HepG2 (cell line): ENCODE measurements at regions not wholly inside any gene's neighbourhood (a gene's known extent, or its start where the extent isn't known, plus 50 kb on each side); places are given as distances from the start of the nearest gene placed in this dataset.

Experiments
- ATAC-seq: fragments of 200-7000 bp; cut with Tn5 transposase; 3 replicates; pipeline ENCODE4 v1.9.1; 2020; ENCODE audit warnings: mild to moderate bottlenecking, moderate library complexity
- BruUV-seq: library from RNA; stranded (reverse); fragments of 400-500 nt; replicated peaks from 2 replicates; lab custom pipeline; 2021; lab: Mats Ljungman, UMichigan
- CTCF ChIA-PET: fragments of 300-600 bp; formaldehyde crosslinking; extraction: SDS; loops from one replicate; lab custom pipeline; 2021; ENCODE audit warnings: low total read pairs, inconsistent platforms, low intra/inter-chr PET ratio; lab: Yijun Ruan, JAX
- POLR2A ChIA-PET: fragments of 350-600 bp; sonication (Branson Sonifier 250); formaldehyde crosslinking; loops from one replicate; lab custom pipeline; 2020; ENCODE audit warnings: antibody characterized with exemption, inconsistent platforms; lab: Yijun Ruan, JAX
- DNase-seq: peaks from one replicate; pipeline ENCODE4 v3.0.0-alpha.2; 2015; ENCODE audit warnings: low spot score
- FAIRE-seq: peaks from 3 replicates; lab custom pipeline; 2011; peaks lifted over from hg19 to GRCh38; lab: Jason Lieb, UNC
- H2AFZ ChIP-seq: one replicate; pipeline ENCODE4 v1.6.1; 2011; ENCODE audit warnings: low read length, inconsistent platforms
- H3K27ac ChIP-seq: fragments of 300-600 bp; 3 replicates; pipeline ENCODE4 v1.8.0; 2011; ENCODE audit warnings: mixed run types, mild to moderate bottlenecking, mixed read lengths, low read length, inconsistent platforms; ENCODE audit not compliant: insufficient read depth; ENCODE audit errors: extremely low read length
- H3K27me3 ChIP-seq, 2 experiments: fragments of 200-600 bp in 1 of 2; 2 replicates in 1 of 2; 3 replicates in 1 of 2; pipeline versions ENCODE4 v1.6.0 to v1.8.0; 2011; ENCODE audit warnings: low read length in 2 of 2, mild to moderate bottlenecking in 2 of 2, moderate library complexity in 2 of 2, inconsistent platforms in 1 of 2; ENCODE audit not compliant: insufficient read depth in 2 of 2, control insufficient read depth in 1 of 2
- H3K36me3 ChIP-seq, 2 experiments: fragments of 200-600 bp in 1 of 2; replicated peaks in 1 of 2; 2 replicates in 1 of 2; 3 replicates in 1 of 2; pipeline versions ENCODE4 v1.5.1 to v1.8.0; 2011; ENCODE audit warnings: low read length in 2 of 2, inconsistent platforms in 1 of 2; ENCODE audit not compliant: insufficient read depth in 2 of 2, control insufficient read depth in 1 of 2
- H3K4me1 ChIP-seq: 2 replicates; pipeline ENCODE4 v1.5.1; 2012; ENCODE audit warnings: low read length, inconsistent platforms; ENCODE audit not compliant: insufficient read depth
- H3K4me2 ChIP-seq: 2 replicates; pipeline ENCODE4 v1.6.0; 2011; ENCODE audit warnings: low read depth, low read length, inconsistent platforms
- H3K4me3 ChIP-seq, 3 experiments: fragments of 200-600 bp in 1 of 3; sonication (generic), shearing (Covaris generic) in 1 of 3; replicated peaks in 1 of 3; 2 replicates each; pipeline ENCODE4 v1.5.1; 2011 to 2016; ENCODE audit warnings: low read length in 3 of 3, inconsistent platforms in 2 of 3, low read depth in 2 of 3, mild to moderate bottlenecking in 2 of 3, control low read depth in 1 of 3, mixed read lengths in 1 of 3; ENCODE audit not compliant: insufficient read depth in 1 of 3
- H3K79me2 ChIP-seq: one replicate; pipeline ENCODE4 v1.6.1; 2011; ENCODE audit warnings: low read length, inconsistent platforms; ENCODE audit not compliant: insufficient read depth
- H3K9ac ChIP-seq: 2 replicates; pipeline ENCODE4 v1.6.0; 2011; ENCODE audit warnings: mild to moderate bottlenecking, low read depth, low read length, inconsistent platforms; ENCODE audit not compliant: insufficient read depth
- H3K9me3 ChIP-seq: 2 replicates; pipeline ENCODE4 v1.5.1; 2012; ENCODE audit warnings: mild to moderate bottlenecking, low read length
- H4K20me1 ChIP-seq: 2 replicates; pipeline ENCODE4 v1.6.0; 2011; ENCODE audit warnings: inconsistent platforms, mild to moderate bottlenecking, low read length, moderate library complexity; ENCODE audit not compliant: insufficient read depth
- ATF5 ChIP-seq: sonication (generic); formaldehyde crosslinking; IDR thresholded peaks from 2 replicates; pipeline ENCODE4 v1.4.0; 2020; ENCODE audit warnings: mild to moderate bottlenecking, low read depth, missing genetic modification reagents
- BORCS8-MEF2B ChIP-seq: sonication (generic); formaldehyde crosslinking; IDR thresholded peaks from 2 replicates; pipeline ENCODE4 v1.8.0; 2022; ENCODE audit warnings: mild to moderate bottlenecking, missing genetic modification reagents
- CHCHD3 ChIP-seq: sonication (generic); formaldehyde crosslinking; IDR thresholded peaks from 2 replicates; pipeline ENCODE4 v1.8.0; 2022; ENCODE audit warnings: mild to moderate bottlenecking, missing genetic modification reagents, moderate library complexity
- E2F2 ChIP-seq: sonication (generic); formaldehyde crosslinking; IDR thresholded peaks from 2 replicates; pipeline ENCODE4 v1.4.0; 2020; ENCODE audit warnings: missing genetic modification reagents, borderline replicate concordance
- ETV5 ChIP-seq: IDR thresholded peaks from 2 replicates; pipeline ENCODE4 v1.6.1; 2018; ENCODE audit warnings: missing biosample characterization, missing genetic modification reagents, inconsistent platforms, borderline replicate concordance
- FOXM1 ChIP-seq: sonication (generic); formaldehyde crosslinking; IDR thresholded peaks from 2 replicates; pipeline ENCODE4 v1.5.0; 2020; ENCODE audit warnings: missing genetic modification reagents
- HHEX ChIP-seq: IDR thresholded peaks from 2 replicates; pipeline ENCODE4 v1.6.1; 2016; ENCODE audit warnings: control low read depth
- HNRNPLL ChIP-seq: fragments of 200-400 bp; formaldehyde crosslinking; IDR thresholded peaks from 2 replicates; pipeline ENCODE4 v1.6.1; 2017; ENCODE audit warnings: mild to moderate bottlenecking, low read depth, low read length; ENCODE audit not compliant: poor library complexity, severe bottlenecking
- KDM6A ChIP-seq: IDR thresholded peaks from 2 replicates; pipeline ENCODE4 v1.6.1; 2016; ENCODE audit warnings: low read depth
- LBX2 ChIP-seq: sonication (generic); formaldehyde crosslinking; IDR thresholded peaks from 2 replicates; pipeline ENCODE4 v1.5.0; 2020; ENCODE audit warnings: missing genetic modification reagents, mild to moderate bottlenecking, borderline replicate concordance
- MXI1 ChIP-seq: IDR thresholded peaks from 3 replicates; pipeline ENCODE4 v1.6.1; 2012; ENCODE audit warnings: low read depth, low read length, inconsistent platforms, borderline replicate concordance
- PATZ1 ChIP-seq: sonication (generic); formaldehyde crosslinking; IDR thresholded peaks from 2 replicates; pipeline ENCODE4 v1.4.0; 2020; ENCODE audit warnings: missing genetic modification reagents
- SP140L ChIP-seq: sonication (generic); formaldehyde crosslinking; IDR thresholded peaks from 2 replicates; pipeline ENCODE4 v1.4.0; 2020; ENCODE audit warnings: missing genetic modification reagents, borderline replicate concordance
- TBL1XR1 ChIP-seq: fragments of 150-350 bp; IDR thresholded peaks from 2 replicates; pipeline ENCODE4 v1.6.1; 2014; ENCODE audit warnings: borderline replicate concordance, low read length; ENCODE audit not compliant: partially characterized antibody
- ZNF432 ChIP-seq: sonication (generic); formaldehyde crosslinking; IDR thresholded peaks from 2 replicates; pipeline ENCODE4 v1.5.0; 2020; ENCODE audit warnings: missing genetic modification reagents, mild to moderate bottlenecking, borderline replicate concordance
- ZNF513 ChIP-seq: sonication (generic); formaldehyde crosslinking; conservative IDR thresholded peaks from 2 replicates; pipeline ENCODE4 v1.5.0; 2020; ENCODE audit warnings: missing genetic modification reagents
- ZNF558 ChIP-seq: sonication (generic); formaldehyde crosslinking; IDR thresholded peaks from 2 replicates; pipeline ENCODE4 v1.9.0; 2022; ENCODE audit warnings: mild to moderate bottlenecking, missing genetic modification reagents, borderline replicate concordance
- ZNF839 ChIP-seq: sonication (generic); formaldehyde crosslinking; IDR thresholded peaks from 2 replicates; pipeline ENCODE4 v1.4.0; 2020; ENCODE audit warnings: missing genetic modification reagents, mild to moderate bottlenecking, borderline replicate concordance
- WGBS: methylation state at CpG from one replicate; pipeline ENCODE4 v1.1.6; 2017; ENCODE audit warnings: low lambda C conversion rate; 5-methylcytosine and 5-hydroxymethylcytosine counted together
- in situ Hi-C: cut with HindIII; loops from 2 replicates; pipeline ENCODE4 v1.10.0; 2017; ENCODE audit warnings: low pct_unique_long_range_greater_than_20kb; ENCODE audit not compliant: extremely low pct_ligation_motif_present
- intact Hi-C: fragments of 100-400 bp; cut with micrococcal nuclease; formaldehyde crosslinking; loops from one replicate; pipeline ENCODE4 v1.10.0; 2022; ENCODE audit not compliant: unreplicated experiment

GRCh38 chr18:10343778-10344177 lies 110.7 kb upstream of the APCDD1 start (continued):
- no peak for TF ChIP-seq HNRNPLL
- no peak for TF ChIP-seq ZNF839 (CRISPR knock-in tag)
- no peak for TF ChIP-seq TBL1XR1
- no peak for TF ChIP-seq LBX2
- TF ChIP-seq BORCS8-MEF2B, result no peak
- TF ChIP-seq MXI1, result no peak
- TF ChIP-seq ATF5 (CRISPR knock-in tag), result no peak
- no peak for TF ChIP-seq CHCHD3 (CRISPR knock-in tag)

GRCh38 chr18:10346749-10347415 lies 107.6 kb upstream of the APCDD1 start:
- Histone ChIP-seq H3K9ac (no peak overlapping the region), H3K4me2 (no peak overlapping the region), H3K79me2 (no peaks in the 10 kb centered on the region), H3K4me1 (no peaks in the 10 kb centered on the region), H3K36me3 (no peaks in the 10 kb centered on the region), H3K27me3 (peaks cover 2 to 14% of the 10 kb centered on the region in 2 experiments; a peak in 3 of 5 replicates), H3K4me3 (no peak overlapping the region), H4K20me1 (no peaks in the 10 kb centered on the region), H3K9me3 (no peaks in the 10 kb centered on the region), H2AFZ (no peak overlapping the region), H3K27ac (no peak overlapping the region)
- in situ Hi-C loops (no loop called here), intact Hi-C loops (no loop called here)
- FAIRE-seq, result no peak
- peak; percentile 69 for ATAC-seq
- POLR2A ChIA-PET, result no interaction called here
- 32% methylated on average over 13 of the region's 17 CpGs for WGBS
- CTCF ChIA-PET, result no interaction called here
- DNase-seq, result no peak
- BruUV-seq, result no TSS peak
- TF ChIP-seq HHEX, result no peak
- no peak for TF ChIP-seq ZNF513
- no peak for TF ChIP-seq KDM6A (CRISPR knock-in tag)
- no peak for TF ChIP-seq ZNF558 (CRISPR knock-in tag)
- TF ChIP-seq PATZ1 (CRISPR knock-in tag), result no peak
- TF ChIP-seq SP140L (CRISPR knock-in tag), result no peak
- TF ChIP-seq E2F2 (CRISPR knock-in tag), result no peak
- no peak for TF ChIP-seq ZNF432 (CRISPR knock-in tag)
- no peak for TF ChIP-seq FOXM1 (CRISPR knock-in tag)
- TF ChIP-seq ETV5, result no peak
